ENCODE measurements at regions not wholly inside any gene's neighbourhood (a gene's known extent, or its start where the extent isn't known, plus 50 kb on each side); places are given as distances from the start of the nearest gene placed in this dataset.

DNA sequence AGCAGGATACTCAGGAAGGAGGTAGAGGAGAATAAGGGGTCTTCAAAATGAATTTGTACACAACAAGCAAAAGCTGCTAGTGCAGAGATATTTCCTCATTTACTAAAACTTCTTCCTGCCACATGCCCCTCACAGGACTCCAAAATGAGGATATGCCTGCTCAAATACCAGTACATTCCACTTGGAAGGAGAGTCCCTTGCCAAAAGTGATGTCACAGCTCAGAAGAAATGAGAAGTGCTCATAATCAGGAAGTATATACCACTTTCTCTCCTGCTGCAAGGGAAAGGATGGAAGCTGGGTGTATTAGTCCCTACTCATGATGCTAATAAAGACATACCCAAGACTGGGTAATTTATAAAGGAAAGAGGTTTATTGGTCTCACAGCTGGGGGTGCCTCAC, 87.7 kb upstream of the FSHR start:
- no peak for DNase-seq

- no peak for DNase-seq
Observed at GRCh38 chr2:49241501-49241900, 87.2 kb upstream of the FSHR start.

DNA sequence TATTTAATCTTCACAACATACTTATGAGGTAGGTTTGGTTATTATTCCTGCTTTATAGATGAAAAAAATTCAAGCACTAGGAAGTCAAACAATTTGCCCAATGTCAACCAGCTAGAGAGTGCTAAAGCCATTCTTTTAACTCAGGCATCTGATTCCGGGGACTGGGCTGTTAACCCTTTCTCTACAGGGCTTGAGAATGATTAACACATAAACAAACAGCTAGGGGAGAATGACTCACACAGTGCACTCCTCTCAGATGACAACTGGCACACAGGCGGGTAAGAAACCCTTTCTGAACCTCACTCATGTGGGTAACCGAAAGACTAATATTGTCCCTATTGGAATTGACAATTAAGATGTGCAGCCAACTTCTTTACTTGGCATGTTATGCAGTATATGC, 86.3 kb upstream of the FSHR start:
- DNase-seq, result no peak

GRCh38 chr2:49238604-49238960, 84.3 kb upstream of the FSHR start:
- DNase-seq, result no peak

- no peak for DNase-seq
Observed at GRCh38 chr2:49237867-49238603, 83.7 kb upstream of the FSHR start.

DNA sequence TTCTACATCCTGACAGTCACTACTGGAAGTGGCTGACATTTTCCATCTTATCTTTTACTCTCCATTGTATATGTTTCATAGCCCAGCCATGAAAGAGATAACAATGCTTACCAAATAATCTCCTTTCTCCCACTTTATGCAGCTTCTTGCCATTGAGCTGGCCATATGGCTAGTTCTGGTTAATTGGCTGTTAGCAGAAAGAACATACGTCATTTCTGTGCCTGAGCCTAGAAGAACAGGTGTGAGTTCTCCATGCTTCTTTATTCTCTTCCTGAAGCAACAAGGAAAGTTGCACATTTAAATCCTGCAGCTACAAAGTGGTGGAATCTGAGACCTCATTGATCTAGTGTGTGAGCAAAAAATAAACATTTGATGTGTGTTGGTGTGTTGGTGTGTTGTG, 82.0 kb upstream of the FSHR start:
- peak; percentile 14 for DNase-seq

DNA sequence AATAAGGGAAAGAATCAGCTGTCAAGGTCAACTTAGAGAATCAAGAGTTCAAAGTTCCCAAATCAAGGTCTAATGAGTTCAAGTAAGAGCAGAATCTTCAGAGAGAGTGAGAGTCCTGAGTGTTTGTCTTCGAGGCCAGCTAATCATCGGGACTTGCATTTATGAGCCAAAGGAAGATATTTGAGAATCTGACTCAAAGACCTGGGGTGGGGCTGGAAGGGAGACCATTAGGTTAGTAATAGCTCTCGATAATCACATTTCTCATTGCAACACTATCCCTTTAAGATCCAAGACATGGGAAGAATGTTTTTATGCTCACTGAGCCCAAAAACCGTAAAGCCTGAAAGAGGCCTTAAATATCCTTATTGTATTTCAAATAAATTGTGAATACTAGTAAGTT, 72.0 kb upstream of the FSHR start:
- no peak for DNase-seq

DNA sequence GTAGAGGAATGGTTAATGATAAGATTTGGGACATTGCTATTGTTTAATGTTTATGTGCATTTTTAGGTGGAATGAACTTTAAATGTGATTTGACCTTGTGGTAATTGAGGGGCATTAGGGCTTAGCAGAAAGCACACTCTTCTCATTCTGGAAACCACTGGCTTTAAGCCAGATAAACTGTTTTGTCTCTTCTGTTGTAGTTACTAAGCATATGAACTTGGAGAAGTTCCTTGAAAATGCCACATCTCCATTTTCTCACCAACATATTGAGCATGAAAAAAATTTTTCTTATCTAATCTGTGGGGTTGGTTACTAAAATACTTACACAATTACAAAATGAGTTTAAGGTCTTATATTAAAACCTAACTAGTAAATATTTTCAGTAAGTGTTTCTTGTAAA, 70.8 kb upstream of the FSHR start:
- DNase-seq, result no peak

- DNase-seq, result no peak
Observed at GRCh38 chr2:49224426-49225010, 70.2 kb upstream of the FSHR start.

- DNase-seq, result no peak
Observed at GRCh38 chr2:49222975-49223528, 68.7 kb upstream of the FSHR start.

GRCh38 chr2:49219741-49220140, 65.4 kb upstream of the FSHR start:
- DNase-seq, result no peak

DNA sequence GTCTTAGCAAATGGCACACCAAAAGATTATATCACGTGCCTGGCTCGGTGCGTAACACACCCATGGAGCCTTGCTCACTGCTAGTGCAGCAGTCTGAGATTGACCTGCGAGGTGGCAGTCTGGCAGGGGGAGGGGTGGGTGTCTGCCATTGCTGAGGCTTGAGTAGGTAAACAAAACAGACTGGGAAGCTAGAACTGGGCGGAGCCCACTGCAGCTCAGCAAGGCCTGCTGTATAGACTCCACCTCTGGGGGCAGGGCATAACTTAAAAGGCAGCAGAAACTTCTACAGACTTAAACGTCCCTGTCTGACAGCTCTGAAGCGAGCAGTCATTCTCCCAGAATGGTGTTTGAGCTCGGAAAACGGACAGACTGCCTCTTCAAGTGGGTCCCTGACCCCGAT, 55.9 kb upstream of the FSHR start:
- no peak for DNase-seq

GRCh38 chr2:49207204-49207603, 52.9 kb upstream of the FSHR start:
- DNase-seq, result no peak
